A549 (cell line): ENCODE measurements at regions not wholly inside any gene's neighbourhood (a gene's known extent, or its start where the extent isn't known, plus 50 kb on each side); places are given as distances from the start of the nearest gene placed in this dataset.

Experiments used
- ATAC-seq, 2 experiments: fragments of 200-7000 bp in 1 of 2; fragments of >200 bp in 1 of 2; cut with Nextera tagmentation in 1 of 2; cut with Tn5 transposase in 1 of 2; 3 replicates each; pipeline versions ENCODE4 v1.8.0 to v1.9.1; 2018 to 2020; ENCODE audit warnings: mild to moderate bottlenecking in 1 of 2, moderate library complexity in 1 of 2
- CTCF ChIA-PET: fragments of 300-600 bp; sonication (Branson Sonifier 250); formaldehyde crosslinking; extraction: SDS; loops from one replicate; lab custom pipeline; 2021; ENCODE audit warnings: antibody characterized with exemption, inconsistent platforms; lab: Yijun Ruan, JAX
- POLR2A ChIA-PET: fragments of 350-600 bp; formaldehyde crosslinking; extraction: SDS; loops from one replicate; lab custom pipeline; 2021; ENCODE audit warnings: antibody characterized with exemption, inconsistent platforms; lab: Yijun Ruan, JAX
- DNase-seq, 2 experiments: peaks; one replicate each; pipeline versions ENCODE4 v3.0.0 to v3.0.0-alpha.2; 2011 to 2016; ENCODE audit warnings: low read depth in 1 of 2, low spot score in 1 of 2
- FAIRE-seq: peaks from 2 replicates; lab custom pipeline; 2011; peaks lifted over from hg19 to GRCh38; lab: Jason Lieb, UNC
- H3K27ac ChIP-seq, 2 experiments: fragments of >200 bp; sonication (Bioruptor Twin); formaldehyde crosslinking; 3 replicates each; pipeline ENCODE4 v1.5.1; 2016 to 2017
- H3K4me1 ChIP-seq: fragments of >200 bp; sonication (Bioruptor Twin); formaldehyde crosslinking; 3 replicates; pipeline ENCODE4 v1.6.1; 2016
- H3K4me2 ChIP-seq: fragments of >200 bp; sonication (Bioruptor Twin); formaldehyde crosslinking; 3 replicates; pipeline ENCODE4 v1.6.1; 2016
- H3K4me3 ChIP-seq: fragments of >200 bp; sonication (Bioruptor Twin); formaldehyde crosslinking; 3 replicates; pipeline ENCODE4 v1.5.1; 2016
- H3K9me3 ChIP-seq: fragments of >200 bp; sonication (Bioruptor Twin); formaldehyde crosslinking; 3 replicates; pipeline ENCODE4 v1.6.1; 2016
- BHLHE40 ChIP-seq: IDR thresholded peaks from 2 replicates; pipeline ENCODE4 v1.6.1; 2012; ENCODE audit warnings: low read depth, low read length, inconsistent platforms
- CBX8 ChIP-seq: fragments of 200-600 bp; sonication (generic); IDR thresholded peaks from 2 replicates; pipeline ENCODE4 v1.6.1; 2016
- CHD2 ChIP-seq: fragments of 150-350 bp; IDR thresholded peaks from 2 replicates; pipeline ENCODE4 v1.6.1; 2014; ENCODE audit warnings: low read length; ENCODE audit not compliant: partially characterized antibody
- CHD4 ChIP-seq: fragments of 200-600 bp; sonication (generic); IDR thresholded peaks from 2 replicates; pipeline ENCODE4 v1.6.1; 2016; ENCODE audit warnings: antibody characterized with exemption, mild to moderate bottlenecking, borderline replicate concordance
- E2F6 ChIP-seq: IDR thresholded peaks from 2 replicates; pipeline ENCODE4 v1.6.1; 2012; ENCODE audit warnings: low read depth, borderline replicate concordance
- ELK1 ChIP-seq: fragments of 150-350 bp; IDR thresholded peaks from 2 replicates; pipeline ENCODE4 v1.6.1; 2014; ENCODE audit warnings: low read depth, mild to moderate bottlenecking, low read length
- EP300 ChIP-seq, 2 experiments: fragments of >200 bp; sonication (Bioruptor Twin); formaldehyde crosslinking; IDR thresholded peaks; 2 replicates in 1 of 2; 3 replicates in 1 of 2; pipeline ENCODE4 v1.6.1; 2016 to 2017
- ESRRA ChIP-seq: fragments of 150-350 bp; IDR thresholded peaks from 2 replicates; pipeline ENCODE4 v1.6.1; 2014; ENCODE audit warnings: mild to moderate bottlenecking, low read length, borderline replicate concordance
- FOSB ChIP-seq: fragments of 250-450 bp; sonication (Bioruptor Pico); IDR thresholded peaks from 2 replicates; pipeline ENCODE4 v1.5.0; 2020; ENCODE audit warnings: mild to moderate bottlenecking, moderate library complexity
- FOXS1 ChIP-seq: fragments of 250-450 bp; sonication (Bioruptor Pico); IDR thresholded peaks from 2 replicates; pipeline ENCODE4 v1.5.0; 2020; ENCODE audit warnings: mild to moderate bottlenecking, moderate library complexity
- HES2 ChIP-seq: fragments of >200 bp; sonication (Bioruptor Twin); formaldehyde crosslinking; IDR thresholded peaks from 2 replicates; pipeline ENCODE4 v1.6.1; 2016
- HOXB13 ChIP-seq: fragments of 250-450 bp; sonication (Bioruptor Pico); IDR thresholded peaks from 2 replicates; pipeline ENCODE4 v1.5.0; 2020; ENCODE audit warnings: low read depth, mild to moderate bottlenecking, moderate library complexity
- JUN ChIP-seq, 2 experiments: fragments of >200 bp; sonication (Bioruptor Twin); formaldehyde crosslinking; IDR thresholded peaks; 2 replicates in 1 of 2; 3 replicates in 1 of 2; pipeline ENCODE4 v1.6.1; 2016 to 2017
- JUNB ChIP-seq: fragments of >200 bp; sonication (Bioruptor Twin); formaldehyde crosslinking; IDR thresholded peaks from 2 replicates; pipeline ENCODE4 v1.6.1; 2016
- KDM1A ChIP-seq: fragments of 200-600 bp; sonication (generic); IDR thresholded peaks from 2 replicates; pipeline ENCODE4 v1.6.1; 2016; ENCODE audit warnings: low read depth, mild to moderate bottlenecking
- KDM5A ChIP-seq: fragments of 200-600 bp; sonication (generic); IDR thresholded peaks from 2 replicates; pipeline ENCODE4 v1.6.1; 2016; ENCODE audit warnings: antibody characterized with exemption, mild to moderate bottlenecking
- MAFK ChIP-seq: fragments of 450-650 bp; IDR thresholded peaks from 2 replicates; pipeline ENCODE4 v1.6.1; 2014; ENCODE audit not compliant: partially characterized antibody
- MAZ ChIP-seq: fragments of 150-350 bp; IDR thresholded peaks from 2 replicates; pipeline ENCODE4 v1.6.1; 2014; ENCODE audit warnings: antibody characterized with exemption, low read depth, low read length, borderline replicate concordance
- MYC ChIP-seq: IDR thresholded peaks from 2 replicates; pipeline ENCODE4 v1.6.1; 2012; ENCODE audit warnings: mild to moderate bottlenecking, inconsistent platforms, low read length, improper control_type of control experiment, borderline replicate concordance
- NR3C1 ChIP-seq: fragments of >200 bp; sonication (Bioruptor Twin); formaldehyde crosslinking; IDR thresholded peaks from 3 replicates; pipeline ENCODE4 v1.6.1; 2017
- POLR2A ChIP-seq: IDR thresholded peaks from 2 replicates; pipeline ENCODE4 v1.6.1; 2012; ENCODE audit warnings: mild to moderate bottlenecking, low read length
- RCOR1 ChIP-seq: fragments of 150-350 bp; IDR thresholded peaks from 2 replicates; pipeline ENCODE4 v1.6.1; 2014; ENCODE audit warnings: antibody characterized with exemption, low read length, low read depth
- REST ChIP-seq: fragments of 200-600 bp; sonication (generic); IDR thresholded peaks from 2 replicates; pipeline ENCODE4 v1.6.1; 2016; ENCODE audit warnings: antibody characterized with exemption, mild to moderate bottlenecking, moderate library complexity
- RFX5 ChIP-seq: fragments of 450-650 bp; IDR thresholded peaks from 2 replicates; pipeline ENCODE4 v1.7.1; 2014; ENCODE audit warnings: antibody characterized with exemption, mild to moderate bottlenecking, moderate library complexity
- RNF2 ChIP-seq: fragments of 200-600 bp; sonication (generic); IDR thresholded peaks from 2 replicates; pipeline ENCODE4 v1.6.1; 2016; ENCODE audit warnings: low read depth, mild to moderate bottlenecking, antibody characterized with exemption, moderate library complexity, borderline replicate concordance
- ZC3H11A ChIP-seq: fragments of 450-650 bp; IDR thresholded peaks from 2 replicates; pipeline ENCODE4 v1.6.1; 2014; ENCODE audit warnings: antibody characterized with exemption, mild to moderate bottlenecking
- ZNF302 ChIP-seq: fragments of 250-450 bp; sonication (Bioruptor Pico); IDR thresholded peaks from 2 replicates; pipeline ENCODE4 v1.9.0; 2021; ENCODE audit warnings: inconsistent platforms, mild to moderate bottlenecking, moderate library complexity
- WGBS: methylation state at CpG from one replicate; pipeline ENCODE4 v1.1.6; 2017; ENCODE audit errors: missing lambda C conversion rate; 5-methylcytosine and 5-hydroxymethylcytosine counted together

GRCh38 chr3:168336276-168336675, 240.6 kb upstream of the GOLIM4 start:
- CTCF ChIA-PET, result no interaction called here
- DNase-seq (no peak), FAIRE-seq (no peak), ATAC-seq (no peak)
- no peak overlapping the region for H3K4me2 ChIP-seq
- no peak overlapping the region for H3K4me3 ChIP-seq
- H3K4me1 ChIP-seq, result no peaks in the 10 kb centered on the region
- no peaks in the 10 kb centered on the region for H3K9me3 ChIP-seq
- WGBS, result 13% methylated on average over 3 of the region's 3 CpGs
- no peak for TF ChIP-seq ESRRA
- no peak for TF ChIP-seq REST
- no peak for TF ChIP-seq RNF2
- TF ChIP-seq ELK1, result no peak
- TF ChIP-seq NR3C1, result no peak
- TF ChIP-seq E2F6, result no peak
- no peak for TF ChIP-seq CBX8
- TF ChIP-seq RFX5, result no peak
- TF ChIP-seq KDM1A, result no peak
- TF ChIP-seq BHLHE40, result no peak
- no peak for TF ChIP-seq HOXB13 (CRISPR knock-in tag)
- no peak overlapping the region for H3K27ac ChIP-seq
- POLR2A ChIA-PET, result no interaction called here

GRCh38 chr3:168333410-168333935, 237.7 kb upstream of the GOLIM4 start:
- FAIRE-seq (no peak), ATAC-seq (no peak), DNase-seq (no peak)
- H3K4me3 ChIP-seq, result no peak overlapping the region
- no peak overlapping the region for H3K27ac ChIP-seq
- H3K4me1 ChIP-seq, result no peaks in the 10 kb centered on the region
- H3K4me2 ChIP-seq, result no peak overlapping the region
- POLR2A ChIA-PET, result no interaction called here
- TF ChIP-seq POLR2A (no peak), KDM1A (no peak), ZNF302 (CRISPR knock-in tag) (no peak), FOSB (CRISPR knock-in tag) (no peak), EP300 (IDR thresholded peaks at IDR 0.05) (no peak), CHD2 (no peak), MAFK (no peak), CBX8 (no peak), MAZ (no peak), MYC (no peak)
- H3K9me3 ChIP-seq, result no peaks in the 10 kb centered on the region
- CTCF ChIA-PET, result no interaction called here

- whole genome bisulfite sequencing, result 46% methylated on average over 3 of the region's 3 CpGs
- FAIRE-seq, result no peak
- POLR2A ChIA-PET, result no interaction called here
These were observed 236.0 kb upstream of the GOLIM4 start for GRCh38 chr3:168331756-168332155.

More at GRCh38 chr3:168331756-168332155, 236.0 kb upstream of the GOLIM4 start:
- DNase-seq, result no peak
- CTCF ChIA-PET, result no interaction called here
- no peak for ATAC-seq
- Histone ChIP-seq H3K9me3 (no peaks in the 10 kb centered on the region), H3K4me1 (no peaks in the 10 kb centered on the region), H3K4me3 (no peak overlapping the region), H3K4me2 (no peak overlapping the region), H3K27ac (no peak overlapping the region)
- TF ChIP-seq CHD4 (no peak), MYC (no peak), JUN (IDR thresholded peaks at IDR 0.05) (no peak), HES2 (no peak), KDM5A (no peak), RCOR1 (no peak), FOXS1 (no peak), ZC3H11A (no peak), JUNB (no peak)
